GM12875 (cell line): ENCODE measurements at regions not wholly inside any gene's neighbourhood (a gene's known extent, or its start where the extent isn't known, plus 50 kb on each side); places are given as distances from the start of the nearest gene placed in this dataset.

ENCODE experiments used
- H3K4me3 ChIP-seq: one replicate; pipeline ENCODE4 v1.5.1; 2011; ENCODE audit warnings: low read depth, low read length, control low read depth
- TF ChIP-seq, protein P1 (sequence below): IDR thresholded peaks from 2 replicates; pipeline ENCODE4 v1.5.1; 2011; ENCODE audit warnings: low read depth, mild to moderate bottlenecking, control low read depth, inconsistent platforms, low read length, moderate library complexity, borderline replicate concordance; ENCODE audit not compliant: insufficient read depth

DNA sequence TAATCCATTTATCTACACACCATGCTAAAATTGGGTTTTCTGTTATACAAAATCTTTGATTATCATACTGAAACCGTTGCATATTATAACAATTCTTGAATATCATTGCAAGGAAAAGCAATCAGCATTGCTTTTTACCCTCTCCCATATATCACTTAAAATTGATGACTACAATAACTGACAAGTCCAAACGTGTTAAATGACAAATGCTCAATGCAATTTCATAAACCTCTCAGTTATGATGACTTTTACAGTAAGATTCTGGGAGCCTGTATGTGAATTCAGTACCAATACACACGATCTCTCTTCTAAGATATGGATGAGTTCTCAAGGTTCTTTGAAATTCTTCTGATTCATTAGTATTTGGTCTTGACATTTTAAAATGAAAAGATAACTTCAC lies 368.5 kb upstream of the TRIB2 start:
- H3K4me3 ChIP-seq = no peak overlapping the region
- TF ChIP-seq, protein P1, sequence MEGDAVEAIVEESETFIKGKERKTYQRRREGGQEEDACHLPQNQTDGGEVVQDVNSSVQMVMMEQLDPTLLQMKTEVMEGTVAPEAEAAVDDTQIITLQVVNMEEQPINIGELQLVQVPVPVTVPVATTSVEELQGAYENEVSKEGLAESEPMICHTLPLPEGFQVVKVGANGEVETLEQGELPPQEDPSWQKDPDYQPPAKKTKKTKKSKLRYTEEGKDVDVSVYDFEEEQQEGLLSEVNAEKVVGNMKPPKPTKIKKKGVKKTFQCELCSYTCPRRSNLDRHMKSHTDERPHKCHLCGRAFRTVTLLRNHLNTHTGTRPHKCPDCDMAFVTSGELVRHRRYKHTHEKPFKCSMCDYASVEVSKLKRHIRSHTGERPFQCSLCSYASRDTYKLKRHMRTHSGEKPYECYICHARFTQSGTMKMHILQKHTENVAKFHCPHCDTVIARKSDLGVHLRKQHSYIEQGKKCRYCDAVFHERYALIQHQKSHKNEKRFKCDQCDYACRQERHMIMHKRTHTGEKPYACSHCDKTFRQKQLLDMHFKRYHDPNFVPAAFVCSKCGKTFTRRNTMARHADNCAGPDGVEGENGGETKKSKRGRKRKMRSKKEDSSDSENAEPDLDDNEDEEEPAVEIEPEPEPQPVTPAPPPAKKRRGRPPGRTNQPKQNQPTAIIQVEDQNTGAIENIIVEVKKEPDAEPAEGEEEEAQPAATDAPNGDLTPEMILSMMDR = no peak

DNA sequence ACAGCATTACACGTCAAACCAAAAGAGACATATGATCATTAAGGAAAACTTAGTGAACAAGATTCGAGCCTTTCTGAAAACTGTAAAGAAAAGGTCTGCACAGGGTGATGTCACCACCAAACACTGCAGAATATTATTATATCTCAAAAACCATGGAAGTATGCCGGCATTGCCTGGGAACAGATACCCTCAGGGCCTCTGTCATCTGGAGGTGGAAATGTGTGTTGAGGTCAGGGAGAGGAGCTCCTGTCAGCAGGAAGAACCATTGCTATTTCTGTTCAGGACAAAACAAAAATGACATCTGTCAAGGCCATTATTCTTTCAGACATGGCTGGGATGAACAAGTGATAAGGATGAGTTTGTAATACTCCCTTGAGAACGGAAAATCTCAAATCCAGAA lies 365.9 kb upstream of the TRIB2 start:
- no peak overlapping the region for H3K4me3 ChIP-seq
- TF ChIP-seq, protein P1 = no peak

DNA sequence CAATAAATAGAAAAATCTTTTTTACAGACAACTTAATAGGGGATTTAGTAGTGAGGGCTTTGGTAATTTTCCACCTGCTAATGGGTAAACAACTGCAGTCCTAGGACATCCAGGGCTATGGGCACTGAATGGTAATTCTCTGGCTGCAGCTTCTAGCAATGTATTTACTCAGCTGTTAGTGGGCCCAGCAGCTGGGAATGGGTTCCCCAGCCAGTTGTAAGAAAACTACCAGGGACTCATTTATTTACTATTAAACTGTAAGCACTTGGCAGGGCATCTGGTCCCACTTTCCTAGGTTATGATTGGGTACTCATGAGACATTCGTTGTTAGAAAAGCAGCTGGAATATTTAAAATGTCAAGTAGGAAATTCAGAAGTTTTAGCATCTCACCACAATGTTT lies 363.8 kb upstream of the TRIB2 start:
- no peak overlapping the region for H3K4me3 ChIP-seq
- TF ChIP-seq, protein P1 = no peak

DNA sequence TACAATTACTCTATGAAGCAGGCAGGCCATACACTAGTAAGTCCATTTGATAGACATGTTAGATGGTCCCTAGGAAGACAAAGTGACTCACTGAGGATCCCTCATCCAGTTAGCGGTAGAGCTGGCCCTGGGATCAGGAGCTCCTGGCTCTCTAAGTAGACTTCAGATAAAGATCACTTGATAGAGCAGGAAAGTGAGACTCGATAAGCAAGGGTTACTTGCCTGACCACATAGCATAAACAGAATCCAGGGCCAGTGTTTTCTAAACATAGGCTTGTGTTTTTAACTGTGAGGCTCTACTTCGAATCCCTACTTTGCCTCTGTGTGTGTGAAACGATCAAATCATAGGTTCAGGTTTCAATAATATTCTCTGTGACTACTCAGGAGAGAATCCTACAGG lies 355.2 kb upstream of the TRIB2 start:
- TF ChIP-seq, protein P1 = no peak
- H3K4me3 ChIP-seq = no peak overlapping the region

DNA sequence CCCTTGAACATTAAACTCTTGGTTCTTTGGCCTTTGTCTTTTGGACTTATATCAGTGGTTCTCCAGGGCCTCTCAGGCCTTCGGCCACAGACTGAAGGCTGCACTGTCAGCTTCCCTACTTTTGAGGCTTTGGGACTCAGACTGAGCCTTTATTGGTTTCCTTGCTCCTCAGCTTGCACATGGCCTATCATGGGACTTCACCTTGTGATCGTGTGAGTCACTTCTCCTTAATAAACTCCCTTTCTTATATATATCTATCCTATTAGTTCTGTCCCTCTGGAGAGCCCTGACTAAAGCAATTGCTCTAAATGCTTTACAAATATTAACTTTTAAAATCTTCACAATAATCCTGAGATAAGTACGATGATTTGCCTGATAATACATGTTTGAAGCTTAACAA lies 353.6 kb upstream of the TRIB2 start:
- TF ChIP-seq, protein P1 = no peak
- no peak overlapping the region for H3K4me3 ChIP-seq

DNA sequence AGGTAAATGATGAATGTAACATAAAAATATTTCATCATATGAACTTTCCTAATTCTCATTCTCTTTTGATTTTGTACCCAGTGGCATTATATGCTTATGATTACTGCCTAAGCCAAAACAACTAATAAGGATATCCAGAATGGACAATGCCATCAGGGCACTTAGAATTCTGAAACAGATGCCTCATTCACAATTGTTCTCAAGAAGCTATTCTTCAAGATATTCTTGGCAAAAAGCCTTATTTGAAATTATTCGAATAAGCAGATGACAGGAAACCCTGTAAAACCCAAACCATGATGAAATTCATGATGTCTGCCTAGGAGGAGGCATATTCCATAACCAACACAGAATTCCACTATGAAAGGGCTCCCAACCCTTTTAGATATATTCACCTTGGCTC lies 353.2 kb upstream of the TRIB2 start:
- TF ChIP-seq, protein P1 = no peak

DNA sequence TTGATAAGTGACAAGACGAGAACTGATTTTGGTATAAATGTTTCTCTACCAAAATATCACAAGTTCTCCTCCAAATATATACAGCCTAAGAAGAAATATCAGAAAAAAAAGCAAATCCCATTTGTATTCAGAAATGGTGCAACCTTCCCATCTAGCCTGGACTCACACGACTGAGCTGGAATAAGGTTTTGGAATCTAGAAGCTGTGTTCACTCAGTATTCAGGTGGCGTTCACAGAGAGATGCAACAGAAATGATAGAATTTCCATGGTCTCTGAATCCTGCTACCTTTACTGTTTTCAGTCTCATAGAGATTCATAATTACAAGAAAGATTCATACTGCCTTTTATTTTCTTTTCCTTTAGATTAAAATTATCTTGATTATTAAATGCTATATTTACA lies 347.2 kb upstream of the TRIB2 start:
- no peak overlapping the region for H3K4me3 ChIP-seq
- TF ChIP-seq, protein P1 = no peak

More for the DNA sequence above, 353.2 kb upstream of the TRIB2 start:
- no peak overlapping the region for H3K4me3 ChIP-seq
